SK-N-SH (cell line): ENCODE measurements at regions not wholly inside any gene's neighbourhood (a gene's known extent, or its start where the extent isn't known, plus 50 kb on each side); places are given as distances from the start of the nearest gene placed in this dataset.

Source experiments
- CTCF ChIA-PET: fragments of 300-600, 350-600 bp; formaldehyde crosslinking; extraction: SDS; loops from one replicate; lab custom pipeline; 2021; lab: Yijun Ruan, JAX
- POLR2A ChIA-PET: fragments of 350-600 bp; sonication (Branson Sonifier 250); formaldehyde crosslinking; extraction: SDS; loops from one replicate; lab custom pipeline; 2020; ENCODE audit warnings: antibody characterized with exemption, inconsistent platforms; lab: Yijun Ruan, JAX
- DNase-seq: peaks from one replicate; pipeline ENCODE4 v3.0.0; 2012
- H2AFZ ChIP-seq: fragments of 200-600 bp; sonication (generic); 2 replicates; pipeline ENCODE4 v1.8.1; 2016; ENCODE audit warnings: antibody characterized with exemption, mild to moderate bottlenecking, low read depth
- H3F3A ChIP-seq: fragments of 200-600 bp; sonication (generic); replicated peaks from 2 replicates; pipeline ENCODE3; 2016; ENCODE audit warnings: antibody characterized with exemption, mild to moderate bottlenecking; ENCODE audit not compliant: insufficient read depth
- H3K27ac ChIP-seq, 2 experiments: fragments of 200-500 bp in 1 of 2; fragments of 200-600 bp in 1 of 2; sonication (Bioruptor generic) in 1 of 2; sonication (generic), shearing (Covaris generic) in 1 of 2; 2 replicates each; pipeline versions ENCODE4 v1.5.1 to v1.6.1; 2014 to 2016; ENCODE audit warnings: low read depth in 2 of 2, inconsistent platforms in 1 of 2, low read length in 1 of 2, mild to moderate bottlenecking in 1 of 2, mixed read lengths in 1 of 2
- H3K27me3 ChIP-seq: fragments of 200-600 bp; sonication (generic), shearing (Covaris generic); 2 replicates; pipeline ENCODE4 v1.6.1; 2016; ENCODE audit warnings: mixed run types; ENCODE audit not compliant: insufficient read depth
- H3K36me3 ChIP-seq, 2 experiments: fragments of 200-500 bp in 1 of 2; fragments of 200-600 bp in 1 of 2; sonication (Bioruptor generic) in 1 of 2; sonication (generic) in 1 of 2; replicated peaks in 1 of 2; 2 replicates each; pipeline versions ENCODE3 to v1.5.1; 2014 to 2016; ENCODE audit warnings: low read length in 1 of 2, mild to moderate bottlenecking in 1 of 2; ENCODE audit not compliant: insufficient read depth in 2 of 2, control insufficient read depth in 1 of 2
- H3K4me1 ChIP-seq, 2 experiments: fragments of 200-500 bp in 1 of 2; fragments of 200-600 bp in 1 of 2; sonication (Bioruptor generic) in 1 of 2; sonication (generic), shearing (Covaris generic) in 1 of 2; 2 replicates each; pipeline versions ENCODE4 v1.5.1 to v1.6.1; 2014 to 2016; ENCODE audit warnings: low read depth in 1 of 2, low read length in 1 of 2, mixed run types in 1 of 2; ENCODE audit not compliant: insufficient read depth in 2 of 2, control insufficient read depth in 1 of 2
- H3K4me2 ChIP-seq: fragments of 200-600 bp; sonication (generic), shearing (Covaris generic); 2 replicates; pipeline ENCODE4 v1.6.1; 2017; ENCODE audit warnings: mixed run types
- H3K4me3 ChIP-seq, 2 experiments: fragments of 200-500 bp in 1 of 2; fragments of 200-600 bp in 1 of 2; sonication (Bioruptor generic) in 1 of 2; sonication (generic), shearing (Covaris generic) in 1 of 2; 2 replicates each; pipeline versions ENCODE4 v1.5.1 to v1.8.1; 2014 to 2016; ENCODE audit warnings: low read depth in 2 of 2, inconsistent platforms in 1 of 2, low read length in 1 of 2, mild to moderate bottlenecking in 1 of 2, mixed read lengths in 1 of 2, moderate library complexity in 1 of 2
- H3K79me2 ChIP-seq: fragments of 200-600 bp; sonication (generic); 2 replicates; pipeline ENCODE4 v1.8.1; 2017; ENCODE audit warnings: mild to moderate bottlenecking; ENCODE audit not compliant: insufficient read depth
- H3K9ac ChIP-seq: fragments of 200-600 bp; sonication (generic); 2 replicates; pipeline ENCODE4 v1.6.1; 2017; ENCODE audit warnings: mixed run types
- H3K9me2 ChIP-seq: fragments of 200-600 bp; sonication (generic); 2 replicates; pipeline ENCODE4 v1.6.1; 2017; ENCODE audit warnings: mixed run types
- H3K9me3 ChIP-seq: fragments of 200-600 bp; sonication (generic); 2 replicates; pipeline ENCODE4 v1.6.1; 2017; ENCODE audit warnings: mixed run types, mild to moderate bottlenecking, moderate library complexity
- H4K20me1 ChIP-seq: fragments of 200-600 bp; sonication (generic); 2 replicates; pipeline ENCODE4 v1.6.1; 2017; ENCODE audit warnings: mild to moderate bottlenecking, mixed run types; ENCODE audit not compliant: insufficient read depth
- EP300 ChIP-seq, 2 experiments: IDR thresholded peaks; 2 replicates each; pipeline versions ENCODE4 v1.4.0 to v1.6.1; 2012; ENCODE audit warnings: borderline replicate concordance in 1 of 2, low read depth in 1 of 2, low read length in 1 of 2
- IRF3 ChIP-seq: fragments of 150-350 bp; IDR thresholded peaks from 2 replicates; pipeline ENCODE4 v1.6.1; 2016; ENCODE audit warnings: mild to moderate bottlenecking, low read depth, low read length
- JUND ChIP-seq: IDR thresholded peaks from 2 replicates; pipeline ENCODE4 v1.4.0; 2012
- NFIC ChIP-seq: IDR thresholded peaks from 2 replicates; pipeline ENCODE4 v1.4.0; 2012; ENCODE audit warnings: borderline replicate concordance
- PBX3 ChIP-seq: IDR thresholded peaks from 2 replicates; pipeline ENCODE4; 2012
- TAF1 ChIP-seq: IDR thresholded peaks from 2 replicates; pipeline ENCODE4 v1.6.1; 2012; ENCODE audit warnings: low read depth, mild to moderate bottlenecking, low read length, moderate library complexity, borderline replicate concordance
- YY1 ChIP-seq: IDR thresholded peaks from 2 replicates; pipeline ENCODE4 v1.4.0; 2012; ENCODE audit warnings: low read depth, mild to moderate bottlenecking
- WGBS: methylation state at CpG from one replicate; pipeline ENCODE4 v1.1.6; 2017; ENCODE audit warnings: low lambda C conversion rate; 5-methylcytosine and 5-hydroxymethylcytosine counted together
- TF ChIP-seq, protein P1 (sequence below): IDR thresholded peaks from 2 replicates; pipeline ENCODE4 v1.6.1; 2012; ENCODE audit warnings: mild to moderate bottlenecking, low read depth, low read length, moderate library complexity
- TF ChIP-seq, protein P2 (sequence below): IDR thresholded peaks from 2 replicates; pipeline ENCODE4 v1.4.0; 2012; ENCODE audit warnings: low read depth, borderline replicate concordance

DNA sequence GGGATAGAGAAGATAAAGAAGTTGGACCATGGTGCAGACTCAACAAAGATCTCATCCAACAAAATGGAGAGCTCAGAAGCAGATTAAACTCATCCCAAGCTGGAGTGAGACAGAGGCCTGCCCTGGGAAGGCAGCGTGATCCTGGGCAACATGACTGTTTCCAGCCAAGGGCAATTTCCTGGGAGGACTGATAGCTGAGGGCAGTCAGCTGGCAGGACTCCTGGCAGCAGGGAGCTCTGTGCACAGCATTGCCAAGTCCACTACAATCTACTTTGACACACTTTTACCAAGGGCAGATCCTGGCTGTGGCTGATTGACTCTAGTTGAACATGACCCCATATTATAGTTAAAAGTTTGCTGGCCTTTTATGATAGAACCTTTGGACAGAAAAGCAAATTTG is 357.3 kb upstream of the RASGEF1B start (continued):
- no peak for TF ChIP-seq NFIC
- TF ChIP-seq YY1: no peak
- no peak for TF ChIP-seq PBX3
- TF ChIP-seq IRF3: no peak
- no peak for TF ChIP-seq JUND

DNA sequence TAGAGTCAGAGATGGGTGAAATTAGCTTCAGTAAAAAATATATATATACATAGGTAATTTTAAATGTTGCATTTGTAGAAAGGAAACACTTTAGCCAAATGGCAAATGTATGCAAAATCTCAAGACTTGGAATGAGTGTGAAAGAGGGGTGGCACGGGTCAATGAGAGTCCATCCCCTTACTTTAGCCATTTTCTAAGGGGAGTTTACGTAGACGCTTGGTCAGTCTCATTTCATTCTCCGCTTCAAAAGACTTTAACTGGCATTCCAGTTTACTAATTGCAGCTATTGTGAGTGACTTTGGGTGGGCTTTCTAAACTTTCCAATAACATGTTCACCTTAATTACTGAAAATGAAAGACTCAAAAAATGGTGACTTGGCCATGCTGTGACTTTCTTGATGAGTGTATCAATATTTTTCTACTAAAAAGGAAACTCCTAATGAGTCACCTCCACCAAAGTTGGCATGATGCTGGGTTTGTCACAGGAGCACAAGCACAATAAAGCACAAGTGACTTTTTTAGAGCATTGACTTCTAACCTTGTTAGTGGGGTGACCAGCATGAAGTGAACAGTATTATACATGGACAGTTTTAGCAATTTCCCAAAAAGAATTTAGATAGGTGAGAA is 356.0 kb upstream of the RASGEF1B start:
- Histone ChIP-seq H3K36me3 (no peaks in the 10 kb centered on the region), H3F3A (no peaks in the 10 kb centered on the region), H3K4me2 (no peak overlapping the region), H3K9ac (no peak overlapping the region), H3K9me2 (no peaks in the 10 kb centered on the region), H3K79me2 (no peaks in the 10 kb centered on the region), H3K9me3 (no peaks in the 10 kb centered on the region), H3K27me3 (no peaks in the 10 kb centered on the region), H3K4me3 (no peak overlapping the region), H2AFZ (no peak overlapping the region), H4K20me1 (no peaks in the 10 kb centered on the region), H3K27ac (no peak overlapping the region), H3K4me1 (no peaks in the 10 kb centered on the region)
- POLR2A ChIA-PET: no interaction called here
- 11% methylated on average over 4 of the region's 4 CpGs for WGBS
- DNase-seq: no peak
- CTCF ChIA-PET: interaction anchor here (2.4 kb wide), 1 partner anchor 17 kb away, joined by 8 read pairs; no protein-coding TSS in a partner anchor
- TF ChIP-seq, protein P1, sequence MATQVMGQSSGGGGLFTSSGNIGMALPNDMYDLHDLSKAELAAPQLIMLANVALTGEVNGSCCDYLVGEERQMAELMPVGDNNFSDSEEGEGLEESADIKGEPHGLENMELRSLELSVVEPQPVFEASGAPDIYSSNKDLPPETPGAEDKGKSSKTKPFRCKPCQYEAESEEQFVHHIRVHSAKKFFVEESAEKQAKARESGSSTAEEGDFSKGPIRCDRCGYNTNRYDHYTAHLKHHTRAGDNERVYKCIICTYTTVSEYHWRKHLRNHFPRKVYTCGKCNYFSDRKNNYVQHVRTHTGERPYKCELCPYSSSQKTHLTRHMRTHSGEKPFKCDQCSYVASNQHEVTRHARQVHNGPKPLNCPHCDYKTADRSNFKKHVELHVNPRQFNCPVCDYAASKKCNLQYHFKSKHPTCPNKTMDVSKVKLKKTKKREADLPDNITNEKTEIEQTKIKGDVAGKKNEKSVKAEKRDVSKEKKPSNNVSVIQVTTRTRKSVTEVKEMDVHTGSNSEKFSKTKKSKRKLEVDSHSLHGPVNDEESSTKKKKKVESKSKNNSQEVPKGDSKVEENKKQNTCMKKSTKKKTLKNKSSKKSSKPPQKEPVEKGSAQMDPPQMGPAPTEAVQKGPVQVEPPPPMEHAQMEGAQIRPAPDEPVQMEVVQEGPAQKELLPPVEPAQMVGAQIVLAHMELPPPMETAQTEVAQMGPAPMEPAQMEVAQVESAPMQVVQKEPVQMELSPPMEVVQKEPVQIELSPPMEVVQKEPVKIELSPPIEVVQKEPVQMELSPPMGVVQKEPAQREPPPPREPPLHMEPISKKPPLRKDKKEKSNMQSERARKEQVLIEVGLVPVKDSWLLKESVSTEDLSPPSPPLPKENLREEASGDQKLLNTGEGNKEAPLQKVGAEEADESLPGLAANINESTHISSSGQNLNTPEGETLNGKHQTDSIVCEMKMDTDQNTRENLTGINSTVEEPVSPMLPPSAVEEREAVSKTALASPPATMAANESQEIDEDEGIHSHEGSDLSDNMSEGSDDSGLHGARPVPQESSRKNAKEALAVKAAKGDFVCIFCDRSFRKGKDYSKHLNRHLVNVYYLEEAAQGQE: no peak
- TF ChIP-seq EP300 (IDR thresholded peaks at IDR 0.05; ENCODE audit: borderline replicate concordance in 1 of 2, low read depth in 1 of 2, low read length in 1 of 2) (no peak), IRF3 (no peak), TAF1 (no peak)
- TF ChIP-seq, protein P2, sequence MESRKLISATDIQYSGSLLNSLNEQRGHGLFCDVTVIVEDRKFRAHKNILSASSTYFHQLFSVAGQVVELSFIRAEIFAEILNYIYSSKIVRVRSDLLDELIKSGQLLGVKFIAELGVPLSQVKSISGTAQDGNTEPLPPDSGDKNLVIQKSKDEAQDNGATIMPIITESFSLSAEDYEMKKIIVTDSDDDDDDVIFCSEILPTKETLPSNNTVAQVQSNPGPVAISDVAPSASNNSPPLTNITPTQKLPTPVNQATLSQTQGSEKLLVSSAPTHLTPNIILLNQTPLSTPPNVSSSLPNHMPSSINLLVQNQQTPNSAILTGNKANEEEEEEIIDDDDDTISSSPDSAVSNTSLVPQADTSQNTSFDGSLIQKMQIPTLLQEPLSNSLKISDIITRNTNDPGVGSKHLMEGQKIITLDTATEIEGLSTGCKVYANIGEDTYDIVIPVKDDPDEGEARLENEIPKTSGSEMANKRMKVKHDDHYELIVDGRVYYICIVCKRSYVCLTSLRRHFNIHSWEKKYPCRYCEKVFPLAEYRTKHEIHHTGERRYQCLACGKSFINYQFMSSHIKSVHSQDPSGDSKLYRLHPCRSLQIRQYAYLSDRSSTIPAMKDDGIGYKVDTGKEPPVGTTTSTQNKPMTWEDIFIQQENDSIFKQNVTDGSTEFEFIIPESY: no peak
